WTC11 (cell line): ENCODE measurements at regions not wholly inside any gene's neighbourhood (a gene's known extent, or its start where the extent isn't known, plus 50 kb on each side); places are given as distances from the start of the nearest gene placed in this dataset.

Experiments used
- ATAC-seq: fragments of 200-7000 bp; cut with Tn5 transposase; 2 replicates; pipeline ENCODE4 v1.10.0; 2021; ENCODE audit warnings: mild to moderate bottlenecking, moderate library complexity
- CTCF ChIA-PET: fragments of 300-600 bp; sonication (Branson Sonifier 250); formaldehyde crosslinking; loops from one replicate; lab custom pipeline; 2021; ENCODE audit warnings: antibody characterized with exemption; lab: Charles Lee
- POLR2A ChIA-PET: fragments of 350-600 bp; sonication (Branson Sonifier 250); formaldehyde crosslinking; loops from one replicate; lab custom pipeline; 2021; ENCODE audit warnings: antibody characterized with exemption; lab: Charles Lee
- DNase-seq: peaks from one replicate; pipeline ENCODE4 v3.0.0; 2021; ENCODE audit warnings: low spot score
- H3K27ac Mint-ChIP-seq: 2 replicates; pipeline ENCODE4 v1.8.0; 2021; ENCODE audit warnings: mixed read lengths
- H3K27me3 Mint-ChIP-seq: 2 replicates; pipeline ENCODE4 v1.8.0; 2021; ENCODE audit warnings: low read depth, mild to moderate bottlenecking, moderate library complexity, mixed read lengths
- H3K36me3 Mint-ChIP-seq: 2 replicates; pipeline ENCODE4 v1.8.0; 2021; ENCODE audit warnings: mixed read lengths
- H3K4me1 Mint-ChIP-seq: 2 replicates; pipeline ENCODE4 v1.8.0; 2022; ENCODE audit warnings: mixed read lengths
- H3K4me3 Mint-ChIP-seq: 2 replicates; pipeline ENCODE4 v1.8.0; 2021; ENCODE audit warnings: mild to moderate bottlenecking, moderate library complexity, mixed read lengths
- H3K9me3 Mint-ChIP-seq: 2 replicates; pipeline ENCODE4 v1.8.0; 2021; ENCODE audit warnings: mixed read lengths
- AFF4 ChIP-seq: sonication (generic); formaldehyde crosslinking; IDR thresholded peaks from 2 replicates; pipeline ENCODE4 v1.8.1; 2023; ENCODE audit warnings: mild to moderate bottlenecking, missing genetic modification reagents, borderline replicate concordance
- CREB1 ChIP-seq: sonication (generic); formaldehyde crosslinking; IDR thresholded peaks from 2 replicates; pipeline ENCODE4 v1.8.0; 2023; ENCODE audit warnings: mild to moderate bottlenecking, missing genetic modification reagents
- ELF4 ChIP-seq: sonication (generic); formaldehyde crosslinking; IDR thresholded peaks from 2 replicates; pipeline ENCODE4 v1.8.1; 2022; ENCODE audit warnings: low read depth, mild to moderate bottlenecking, moderate library complexity, missing genetic modification reagents
- FOXP4 ChIP-seq: sonication (generic); formaldehyde crosslinking; IDR thresholded peaks from 2 replicates; pipeline ENCODE4 v1.8.0; 2022; ENCODE audit warnings: mild to moderate bottlenecking, missing genetic modification reagents
- GRHL2 ChIP-seq: fragments of 250-450 bp; sonication (Bioruptor Pico); IDR thresholded peaks from 2 replicates; pipeline ENCODE4 v1.8.0; 2022; ENCODE audit warnings: mild to moderate bottlenecking, moderate library complexity; ENCODE audit not compliant: insufficient replicate concordance, severe bottlenecking
- IRF2 ChIP-seq: sonication (generic); formaldehyde crosslinking; IDR thresholded peaks from 2 replicates; pipeline ENCODE4 v1.8.0; 2022; ENCODE audit warnings: low read depth, missing genetic modification reagents, borderline replicate concordance
- MXD4 ChIP-seq: fragments of 250-450 bp; sonication (Bioruptor Pico); IDR thresholded peaks from 2 replicates; pipeline ENCODE4 v1.8.0; 2021; ENCODE audit warnings: mild to moderate bottlenecking, moderate library complexity, borderline replicate concordance
- NFATC4 ChIP-seq: fragments of 250-450 bp; sonication (Bioruptor Pico); IDR thresholded peaks from 2 replicates; pipeline ENCODE4 v1.9.0; 2021; ENCODE audit warnings: mild to moderate bottlenecking
- OVOL2 ChIP-seq: fragments of 250-450 bp; sonication (Bioruptor Pico); IDR thresholded peaks from 2 replicates; pipeline ENCODE4 v1.9.0; 2021; ENCODE audit warnings: mild to moderate bottlenecking, borderline replicate concordance
- PRDM15 ChIP-seq: sonication (generic); formaldehyde crosslinking; IDR thresholded peaks from 2 replicates; pipeline ENCODE4 v1.8.0; 2022; ENCODE audit warnings: missing genetic modification reagents
- PRRX2 ChIP-seq: fragments of 250-450 bp; sonication (Bioruptor Pico); IDR thresholded peaks from 2 replicates; pipeline ENCODE4 v1.8.0; 2021; ENCODE audit warnings: mild to moderate bottlenecking
- STAT6 ChIP-seq: sonication (generic); formaldehyde crosslinking; conservative IDR thresholded peaks from 2 replicates; pipeline ENCODE4 v1.8.1; 2023; ENCODE audit warnings: mild to moderate bottlenecking, low read depth, missing genetic modification reagents, moderate library complexity
- TEAD4 ChIP-seq: sonication (generic); formaldehyde crosslinking; IDR thresholded peaks from 2 replicates; pipeline ENCODE4 v1.8.0; 2022; ENCODE audit warnings: mild to moderate bottlenecking, missing genetic modification reagents
- ZNF232 ChIP-seq: sonication (generic); formaldehyde crosslinking; IDR thresholded peaks from 2 replicates; pipeline ENCODE4 v1.8.0; 2022; ENCODE audit warnings: mild to moderate bottlenecking, missing genetic modification reagents
- ZNF263 ChIP-seq: sonication (generic); formaldehyde crosslinking; IDR thresholded peaks from 2 replicates; pipeline ENCODE4 v1.8.1; 2022; ENCODE audit warnings: low read depth, mild to moderate bottlenecking, moderate library complexity, missing genetic modification reagents
- ZNF317 ChIP-seq: sonication (generic); formaldehyde crosslinking; IDR thresholded peaks from 2 replicates; pipeline ENCODE4 v1.8.1; 2023; ENCODE audit warnings: low read depth, mild to moderate bottlenecking, moderate library complexity, missing genetic modification reagents, borderline replicate concordance
- ZNF671 ChIP-seq: fragments of 250-450 bp; sonication (Bioruptor Pico); IDR thresholded peaks from 2 replicates; pipeline ENCODE4 v1.8.0; 2021; ENCODE audit warnings: mild to moderate bottlenecking
- TF ChIP-seq, protein P1 (sequence below): fragments of 250-450 bp; sonication (Bioruptor Pico); IDR thresholded peaks from 2 replicates; pipeline ENCODE4 v1.9.0; 2021; ENCODE audit warnings: mild to moderate bottlenecking
- TF ChIP-seq, protein P2 (sequence below): sonication (generic); formaldehyde crosslinking; IDR thresholded peaks from 2 replicates; pipeline ENCODE4 v1.8.0; 2022; ENCODE audit warnings: mild to moderate bottlenecking, missing genetic modification reagents

- TF ChIP-seq PRDM15 (CRISPR knock-in tag) (no peak), IRF2 (CRISPR knock-in tag) (no peak), NFATC4 (no peak), STAT6 (CRISPR knock-in tag) (no peak)
Measured at GRCh38 chr16:63890081-63890480, 1231.8 kb downstream of the CDH11 start (continued).

DNA sequence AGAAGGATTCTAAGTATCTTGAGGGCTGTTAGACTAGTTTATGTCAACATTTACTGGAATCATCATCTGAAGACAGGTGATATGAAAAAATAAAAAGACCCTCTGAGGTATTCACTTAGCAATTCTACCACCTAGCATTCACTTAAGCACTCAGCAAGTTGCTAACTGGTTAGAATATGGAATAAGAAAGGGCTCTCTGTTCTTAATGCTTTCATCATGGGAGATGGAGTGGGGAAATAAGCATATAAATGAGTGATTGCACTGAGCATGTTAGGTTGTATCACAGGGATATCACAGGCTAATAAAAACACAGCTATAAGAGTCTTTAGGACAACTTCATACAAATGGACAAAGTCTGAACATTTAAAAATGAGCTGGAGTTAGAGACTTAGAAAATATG, 1238.8 kb downstream of the CDH11 start:
- H3K27me3 Mint-ChIP-seq = peaks cover 25% of the 10 kb centered on the region
- H3K36me3 Mint-ChIP-seq = no peaks in the 10 kb centered on the region
- no peak overlapping the region for H3K27ac Mint-ChIP-seq
- peak; percentile 82 for ATAC-seq
- no peak for DNase-seq
- CTCF ChIA-PET = no interaction called here
- H3K9me3 Mint-ChIP-seq = no peaks in the 10 kb centered on the region
- H3K4me1 Mint-ChIP-seq = peaks cover 32% of the 10 kb centered on the region
- H3K4me3 Mint-ChIP-seq = no peak overlapping the region; the same call in 1 of the 2 replicates
- no peak for TF ChIP-seq TEAD4
- TF ChIP-seq, protein P1, sequence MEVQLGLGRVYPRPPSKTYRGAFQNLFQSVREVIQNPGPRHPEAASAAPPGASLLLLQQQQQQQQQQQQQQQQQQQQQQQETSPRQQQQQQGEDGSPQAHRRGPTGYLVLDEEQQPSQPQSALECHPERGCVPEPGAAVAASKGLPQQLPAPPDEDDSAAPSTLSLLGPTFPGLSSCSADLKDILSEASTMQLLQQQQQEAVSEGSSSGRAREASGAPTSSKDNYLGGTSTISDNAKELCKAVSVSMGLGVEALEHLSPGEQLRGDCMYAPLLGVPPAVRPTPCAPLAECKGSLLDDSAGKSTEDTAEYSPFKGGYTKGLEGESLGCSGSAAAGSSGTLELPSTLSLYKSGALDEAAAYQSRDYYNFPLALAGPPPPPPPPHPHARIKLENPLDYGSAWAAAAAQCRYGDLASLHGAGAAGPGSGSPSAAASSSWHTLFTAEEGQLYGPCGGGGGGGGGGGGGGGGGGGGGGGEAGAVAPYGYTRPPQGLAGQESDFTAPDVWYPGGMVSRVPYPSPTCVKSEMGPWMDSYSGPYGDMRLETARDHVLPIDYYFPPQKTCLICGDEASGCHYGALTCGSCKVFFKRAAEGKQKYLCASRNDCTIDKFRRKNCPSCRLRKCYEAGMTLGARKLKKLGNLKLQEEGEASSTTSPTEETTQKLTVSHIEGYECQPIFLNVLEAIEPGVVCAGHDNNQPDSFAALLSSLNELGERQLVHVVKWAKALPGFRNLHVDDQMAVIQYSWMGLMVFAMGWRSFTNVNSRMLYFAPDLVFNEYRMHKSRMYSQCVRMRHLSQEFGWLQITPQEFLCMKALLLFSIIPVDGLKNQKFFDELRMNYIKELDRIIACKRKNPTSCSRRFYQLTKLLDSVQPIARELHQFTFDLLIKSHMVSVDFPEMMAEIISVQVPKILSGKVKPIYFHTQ (CRISPR knock-in tag) = no peak
- TF ChIP-seq PRRX2 = no peak
- TF ChIP-seq, protein P2, sequence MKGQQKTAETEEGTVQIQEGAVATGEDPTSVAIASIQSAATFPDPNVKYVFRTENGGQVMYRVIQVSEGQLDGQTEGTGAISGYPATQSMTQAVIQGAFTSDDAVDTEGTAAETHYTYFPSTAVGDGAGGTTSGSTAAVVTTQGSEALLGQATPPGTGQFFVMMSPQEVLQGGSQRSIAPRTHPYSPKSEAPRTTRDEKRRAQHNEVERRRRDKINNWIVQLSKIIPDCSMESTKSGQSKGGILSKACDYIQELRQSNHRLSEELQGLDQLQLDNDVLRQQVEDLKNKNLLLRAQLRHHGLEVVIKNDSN = no peak
- TF ChIP-seq CREB1 = no peak
- no peak for TF ChIP-seq ZNF317 (CRISPR knock-in tag)
- no peak for TF ChIP-seq MXD4 (CRISPR knock-in tag)
- TF ChIP-seq OVOL2 = no peak
- no peak for TF ChIP-seq ZNF671 (CRISPR knock-in tag)
- no peak for TF ChIP-seq ELF4 (CRISPR knock-in tag)
- POLR2A ChIA-PET = no interaction called here

GRCh38 chr16:63882576-63882975, 1239.3 kb downstream of the CDH11 start:
- ChIA-PET POLR2A (no interaction called here), CTCF (no interaction called here)
- Mint-ChIP-seq H3K4me1 (peaks cover 32% of the 10 kb centered on the region), H3K27me3 (peaks cover 25% of the 10 kb centered on the region), H3K27ac (no peak overlapping the region), H3K4me3 (no peak overlapping the region), H3K9me3 (no peaks in the 10 kb centered on the region), H3K36me3 (no peaks in the 10 kb centered on the region)
- DNase-seq (no peak), ATAC-seq (no peak)
- TF ChIP-seq ZNF263 (CRISPR knock-in tag) (no peak), AFF4 (no peak), FOXP4 (CRISPR knock-in tag) (no peak), GRHL2 (CRISPR knock-in tag) (no peak), ZNF232 (CRISPR knock-in tag) (no peak)
